Pons (tissue), 1 donor: ENCODE measurements at regions not wholly inside any gene's neighbourhood (a gene's known extent, or its start where the extent isn't known, plus 50 kb on each side); places are given as distances from the start of the nearest gene placed in this dataset.
A peak's percentile ranks its signal among the peaks of the same experiment; 100 is the strongest.

ENCODE experiments used
- DNase-seq: peaks from one replicate; pipeline ENCODE4 v3.0.0-alpha.2; 2016; ENCODE audit warnings: low spot score

- peak; percentile 48 for DNase-seq
These were observed 64.9 kb upstream of the POLG start for GRCh38 chr15:89399238-89400115.

DNA sequence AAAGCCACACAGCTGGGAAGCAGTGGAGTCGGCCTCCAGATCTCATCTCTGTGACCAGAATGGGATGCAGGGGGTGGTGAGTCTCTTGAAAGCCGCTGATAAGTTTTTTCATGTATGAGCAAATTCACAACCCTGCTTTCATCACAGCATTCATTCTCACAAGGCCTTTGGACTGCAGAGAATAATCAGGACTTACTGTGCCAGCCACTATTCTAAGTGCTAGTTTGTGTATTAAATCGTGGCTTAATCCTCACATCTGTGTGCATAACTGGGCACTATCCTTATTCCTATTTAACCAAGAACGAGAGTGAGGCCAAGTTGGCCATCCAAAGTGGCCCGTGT, 64.2 kb upstream of the POLG start:
- DNase-seq: peak; percentile 45

DNA sequence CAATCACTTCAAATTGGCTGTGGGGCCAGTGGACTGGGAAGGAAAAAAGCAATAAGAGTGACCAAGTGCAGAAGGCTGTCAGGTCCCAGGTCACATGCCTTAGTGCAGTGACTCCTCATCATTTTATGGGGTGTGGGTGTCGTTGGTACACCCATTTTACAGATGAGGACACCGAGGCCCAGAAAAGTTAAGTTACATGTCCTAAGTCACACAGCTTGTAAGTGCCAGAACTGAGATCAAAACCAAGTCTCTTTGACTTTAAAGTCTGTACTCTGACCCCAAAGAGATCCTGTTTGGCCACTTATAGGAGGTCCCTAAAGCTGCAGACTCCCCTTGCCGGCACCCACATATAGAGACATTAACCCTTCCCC, 63.0 kb upstream of the POLG start:
- no peak for DNase-seq

DNA sequence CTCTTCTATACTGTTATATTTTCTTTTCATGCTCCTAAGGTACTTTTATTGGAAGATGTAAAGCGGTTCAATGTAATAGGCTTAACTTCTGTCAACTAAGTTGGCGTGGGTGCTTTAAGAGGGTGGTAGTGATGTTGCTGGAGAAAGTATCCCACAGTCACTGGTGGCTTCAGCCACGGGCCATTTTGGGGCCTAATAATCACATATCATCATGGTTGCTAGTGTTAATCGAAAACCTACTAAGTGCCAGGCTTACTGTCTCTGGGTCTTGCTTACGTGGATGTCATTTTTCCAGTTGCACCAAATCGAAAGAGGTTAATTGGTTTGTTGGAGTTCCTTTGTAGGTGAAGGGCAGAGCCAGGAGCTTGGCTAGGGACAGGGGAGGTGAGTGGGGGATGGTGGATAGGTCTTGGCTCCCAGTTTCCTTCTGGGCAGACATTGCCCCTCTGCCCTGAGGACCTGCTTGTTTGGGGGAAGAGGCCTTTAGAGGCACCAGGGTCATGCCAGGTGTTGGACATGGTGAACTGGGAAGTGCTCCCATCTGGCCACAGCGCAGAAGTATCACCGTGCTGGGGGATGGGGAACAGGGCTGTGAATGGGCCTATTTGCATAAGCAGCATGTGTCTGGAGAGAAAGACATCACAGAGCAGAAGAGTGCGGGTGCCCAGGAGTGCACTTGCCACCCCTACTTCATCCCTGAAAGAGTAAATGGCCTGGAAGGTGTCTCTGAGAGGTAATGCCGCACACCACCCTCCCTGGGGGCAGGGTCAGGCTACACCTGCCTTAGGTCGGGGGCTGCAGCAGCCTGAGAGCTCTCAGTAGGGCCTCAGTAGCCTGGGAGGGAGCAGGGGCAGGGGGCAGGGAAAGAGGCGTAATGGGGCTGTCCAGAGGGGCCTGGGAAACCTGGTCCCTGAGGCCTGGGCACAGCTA, 62.4 kb upstream of the POLG start:
- DNase-seq: no peak

- no peak for DNase-seq
These were observed 61.4 kb upstream of the POLG start for GRCh38 chr15:89395996-89396395.

- DNase-seq: peak; percentile 33
These were observed 60.8 kb upstream of the POLG start for GRCh38 chr15:89395461-89395871.

DNA sequence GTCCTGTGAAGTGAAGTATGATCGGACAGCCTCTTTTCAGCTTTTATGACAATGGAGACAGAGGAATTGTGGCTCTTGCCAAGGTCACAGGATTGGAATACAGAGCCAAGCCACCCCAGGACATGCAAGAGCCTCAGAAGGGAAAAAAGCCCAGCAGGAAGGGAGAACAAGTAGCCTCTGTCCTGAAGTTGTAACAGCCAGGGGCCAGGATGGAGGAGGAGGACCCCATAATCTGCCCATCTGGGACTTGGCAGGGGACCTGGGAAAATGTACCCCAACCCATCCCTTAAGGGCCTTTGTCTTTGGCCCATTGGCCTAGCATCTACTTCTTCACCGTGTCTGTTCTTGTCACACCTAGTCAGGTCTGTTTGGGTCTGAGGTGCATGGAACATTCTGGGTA, 60.4 kb upstream of the POLG start:
- DNase-seq: no peak

GRCh38 chr15:89393056-89393455, 58.4 kb upstream of the POLG start:
- DNase-seq: no peak

DNA sequence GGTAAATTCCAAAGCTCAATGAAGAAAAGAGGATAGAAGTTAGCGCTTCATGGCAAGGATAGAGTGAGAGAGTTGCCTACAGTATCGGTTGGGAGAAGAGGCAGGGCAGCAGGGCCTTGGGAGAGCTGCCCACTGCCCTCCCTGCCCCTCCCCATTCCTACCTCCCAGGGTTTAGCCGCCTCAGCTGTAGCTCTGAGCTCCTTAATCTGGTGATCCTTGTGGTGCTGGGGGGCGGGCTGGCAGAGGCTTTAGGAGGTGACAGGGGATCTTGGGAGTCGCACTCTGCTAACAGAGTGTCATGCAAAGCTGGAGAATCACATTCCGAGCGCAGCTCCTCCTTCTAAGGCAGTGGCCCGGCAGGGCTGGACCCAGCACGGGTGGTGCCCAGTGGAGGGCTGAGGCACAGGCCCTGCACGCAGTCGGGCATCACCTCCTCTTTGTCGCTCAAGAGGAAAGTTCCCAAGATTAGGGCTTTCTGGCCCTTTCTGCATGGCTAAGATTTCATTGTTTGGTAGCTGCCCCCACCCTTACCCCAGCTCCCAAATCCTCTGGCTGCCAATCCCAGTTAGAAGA, 57.1 kb upstream of the POLG start:
- no peak for DNase-seq

DNA sequence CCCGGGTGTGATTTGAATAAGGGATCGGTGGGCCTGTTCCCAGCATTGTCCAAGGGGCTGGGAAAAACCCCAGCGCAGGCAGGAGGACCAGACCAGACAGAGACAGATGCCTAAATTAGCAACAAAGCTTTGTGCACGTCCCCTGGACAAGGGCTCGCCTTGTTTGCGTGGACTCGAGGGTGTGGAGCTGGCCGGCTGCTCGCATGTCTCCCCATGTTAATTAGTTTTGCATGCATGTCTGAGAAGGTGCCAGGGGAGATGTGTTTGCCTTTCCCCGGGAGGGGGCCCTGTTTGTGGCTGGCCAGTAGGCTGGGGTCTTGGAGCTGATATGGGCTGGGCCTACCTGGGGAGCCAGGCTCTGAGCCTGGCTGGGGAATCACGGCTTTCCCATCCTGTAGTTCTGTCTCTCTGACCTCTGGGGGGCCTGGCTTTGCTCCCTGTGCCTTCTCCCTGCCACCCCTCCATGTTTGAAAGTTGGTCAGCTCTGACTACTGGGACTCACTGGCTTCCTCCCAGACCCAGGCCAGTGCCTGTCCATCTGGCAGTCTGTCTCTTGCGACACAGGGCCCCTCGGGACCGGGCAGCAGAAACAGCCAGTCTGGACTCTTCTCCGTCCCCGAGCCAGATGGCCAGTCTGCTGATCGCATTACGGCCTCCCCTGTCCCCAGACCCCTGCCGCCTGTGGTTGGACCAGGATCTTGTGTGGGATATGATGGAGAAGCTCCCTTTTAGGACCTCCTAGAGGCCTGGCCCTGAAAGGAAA, 55.4 kb upstream of the POLG start:
- DNase-seq: peak; percentile 50

DNA sequence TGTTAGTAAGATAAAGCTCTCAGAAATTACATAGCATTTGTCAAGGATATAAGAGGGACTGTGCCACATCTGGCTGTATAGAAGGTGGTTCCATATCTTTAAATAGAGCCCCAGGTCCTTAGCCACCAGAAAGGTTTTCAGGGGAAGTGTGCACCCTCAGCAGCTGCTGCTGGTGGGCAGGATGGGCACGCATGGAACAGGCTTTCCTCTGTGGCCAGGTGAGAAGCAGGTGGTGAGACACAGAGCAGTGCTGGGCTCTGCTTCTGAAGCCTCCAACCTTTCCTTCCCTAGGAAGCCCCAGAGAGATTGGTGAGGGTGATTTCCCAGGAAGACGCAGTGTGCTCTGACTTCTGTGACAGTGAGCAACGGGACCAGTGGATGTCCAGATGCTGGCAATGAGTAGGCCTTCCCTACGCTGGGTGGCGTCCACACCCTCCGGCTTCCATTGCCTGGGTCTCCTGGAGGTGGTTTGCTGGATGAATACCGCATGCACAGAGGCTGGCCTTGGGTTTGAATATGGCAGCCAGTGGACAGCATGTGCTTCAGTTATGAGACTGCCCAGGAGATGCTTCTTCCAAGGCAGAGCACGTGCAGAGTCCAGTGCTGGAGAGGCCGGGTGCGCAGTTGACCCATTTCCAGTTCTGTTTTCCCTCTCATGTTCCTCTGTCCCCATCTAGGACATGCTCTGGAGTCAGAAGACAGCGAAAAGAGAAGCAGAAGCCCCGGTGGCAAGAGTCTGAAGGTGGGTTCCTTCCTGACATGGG, 52.7 kb upstream of the POLG start:
- no peak for DNase-seq

- DNase-seq: no peak
These were observed 51.1 kb upstream of the POLG start for GRCh38 chr15:89385596-89386331.
